Thoracic aorta (tissue), 2 donors: ENCODE measurements at regions not wholly inside any gene's neighbourhood (a gene's known extent, or its start where the extent isn't known, plus 50 kb on each side); places are given as distances from the start of the nearest gene placed in this dataset.
"Not testable (repeated sequence)": the region's sequence is repeated elsewhere in the genome, so short reads cannot be mapped to it uniquely, and the experiment has no call there.

ENCODE experiments used
- ATAC-seq: fragments of 150-250 bp; one replicate; pipeline ENCODE4 v1.8.0; 2017; ENCODE audit warnings: low read depth; ENCODE audit not compliant: insufficient number of reproducible peaks, low FRiP score
- DNase-seq: peaks from one replicate; pipeline ENCODE4 v3.0.0-alpha.2; 2020; ENCODE audit warnings: low spot score
- H3K27ac ChIP-seq, 2 donors: fragments of 200-600 bp; sonication (generic); 1 replicate in 1 of 2; 2 replicates in 1 of 2; pipeline ENCODE4 v1.5.1; 2016; ENCODE audit warnings: mild to moderate bottlenecking in 2 of 2, moderate library complexity in 2 of 2
- H3K27me3 ChIP-seq: fragments of 200-600 bp; sonication (generic); replicated peaks from 2 replicates; pipeline ENCODE4 v1.6.0; 2016; ENCODE audit warnings: mild to moderate bottlenecking; ENCODE audit not compliant: insufficient read depth
- H3K36me3 ChIP-seq: fragments of 200-600 bp; sonication (generic); one replicate; pipeline ENCODE4 v1.5.1; 2016
- H3K4me1 ChIP-seq, 2 donors: fragments of 200-600 bp; sonication (generic); 1 replicate in 1 of 2; 2 replicates in 1 of 2; pipeline versions ENCODE4 v1.5.1 to v1.6.0; 2016; ENCODE audit warnings: low read depth in 2 of 2, mild to moderate bottlenecking in 1 of 2; ENCODE audit not compliant: control insufficient read depth in 1 of 2
- H3K4me3 ChIP-seq: fragments of 200-600 bp; sonication (generic); 2 replicates; pipeline ENCODE4 v1.5.1; 2016; ENCODE audit warnings: mild to moderate bottlenecking
- H3K9me3 ChIP-seq: fragments of 200-600 bp; sonication (generic); 2 replicates; pipeline ENCODE4 v1.5.1; 2016
- CTCF ChIP-seq: fragments of 200-600 bp; sonication (generic); IDR thresholded peaks from one replicate; pipeline ENCODE4 v1.5.1; 2019; ENCODE audit warnings: antibody characterized with exemption

DNA sequence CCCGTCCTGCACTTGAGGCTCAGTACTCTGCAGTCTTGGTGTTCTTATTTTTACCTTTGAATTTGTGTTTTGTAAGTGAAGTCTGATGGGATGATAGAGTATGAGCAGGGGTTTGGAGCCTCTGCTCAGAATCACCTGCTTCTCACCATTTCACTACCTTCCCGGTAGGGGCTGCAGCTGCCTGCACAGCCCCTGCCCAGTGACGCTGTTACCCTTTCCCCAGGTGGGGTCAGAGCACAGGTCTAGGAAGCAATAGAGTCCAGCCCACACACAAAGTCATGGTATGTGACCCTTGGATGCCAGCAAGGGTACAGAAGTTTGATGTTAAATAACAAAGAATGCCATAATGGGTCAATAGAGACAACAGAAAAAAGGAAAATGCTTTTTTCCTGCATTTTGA, 101.8 kb upstream of the TCF21 start:
- DNase-seq (no peak), ATAC-seq (no peak)
- H3K27ac ChIP-seq: no peak overlapping the region
- no peaks in the 10 kb centered on the region for H3K9me3 ChIP-seq
- H3K36me3 ChIP-seq: no peaks in the 10 kb centered on the region
- no peaks in the 10 kb centered on the region for H3K27me3 ChIP-seq
- no peak for TF ChIP-seq CTCF
- no peak overlapping the region for H3K4me3 ChIP-seq
- H3K4me1 ChIP-seq: peaks cover 0 to 7% of the 10 kb centered on the region in 2 donors

DNA sequence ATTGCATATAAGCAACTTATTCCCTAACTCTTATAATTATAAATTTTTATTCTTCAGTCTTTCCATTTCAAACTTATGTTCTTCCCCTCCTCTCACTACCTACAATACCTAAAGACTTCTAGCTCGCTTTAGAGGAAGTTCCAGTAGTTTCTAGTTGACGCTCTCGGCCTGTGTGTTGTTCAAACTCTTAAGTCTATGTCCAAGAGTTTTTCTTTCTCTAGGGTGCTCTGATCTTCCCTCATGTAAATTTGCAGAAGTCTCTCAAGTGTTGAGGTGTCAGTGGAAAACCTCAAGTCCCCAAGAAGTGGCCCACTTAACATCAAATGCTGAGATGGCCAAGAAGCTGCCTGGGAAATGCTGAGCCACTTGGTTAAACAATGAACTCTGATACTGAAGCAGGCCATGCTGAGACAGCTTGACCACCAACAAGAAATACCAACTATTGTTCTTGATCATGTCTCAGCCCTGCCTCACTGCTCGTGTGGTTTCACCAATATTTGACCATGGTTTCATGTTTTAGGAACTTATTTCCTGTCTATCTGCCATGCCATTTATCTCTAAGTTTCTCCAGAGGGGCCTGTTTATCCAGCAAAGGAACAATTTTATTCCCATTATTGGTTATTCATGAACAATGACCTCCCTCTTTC, 100.9 kb upstream of the TCF21 start:
- Histone ChIP-seq H3K27ac (no peak overlapping the region), H3K9me3 (no peaks in the 10 kb centered on the region), H3K36me3 (no peaks in the 10 kb centered on the region), H3K27me3 (no peaks in the 10 kb centered on the region), H3K4me3 (no peak overlapping the region), H3K4me1 (peaks cover 0 to 7% of the 10 kb centered on the region in 2 donors)
- DNase-seq: no peak
- ATAC-seq: no peak
- TF ChIP-seq CTCF: no peak

DNA sequence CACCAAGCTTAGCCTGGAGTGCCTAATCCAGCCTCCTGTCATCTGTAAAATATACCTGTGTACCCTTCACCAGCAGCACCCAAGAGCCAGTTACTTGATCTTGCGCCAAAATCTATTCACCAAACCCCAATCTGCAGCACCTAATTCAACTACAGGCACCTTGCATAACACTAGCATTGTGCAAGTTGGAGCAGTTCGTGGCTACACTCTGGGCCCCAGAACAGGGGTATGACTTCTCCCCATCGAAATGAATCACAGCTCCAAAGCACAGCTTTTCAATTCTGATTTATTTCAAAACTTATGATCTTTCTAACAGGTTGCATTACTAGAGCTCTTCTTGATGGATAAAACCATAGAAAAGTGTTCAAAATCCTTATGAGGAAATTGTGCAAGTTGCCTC, 100.4 kb upstream of the TCF21 start:
- ATAC-seq: no peak
- Histone ChIP-seq H3K27ac (no peak overlapping the region), H3K4me1 (peaks cover 0 to 7% of the 10 kb centered on the region in 2 donors), H3K9me3 (no peaks in the 10 kb centered on the region), H3K36me3 (no peaks in the 10 kb centered on the region), H3K4me3 (no peak overlapping the region), H3K27me3 (no peaks in the 10 kb centered on the region)
- TF ChIP-seq CTCF: no peak
- DNase-seq: no peak

DNA sequence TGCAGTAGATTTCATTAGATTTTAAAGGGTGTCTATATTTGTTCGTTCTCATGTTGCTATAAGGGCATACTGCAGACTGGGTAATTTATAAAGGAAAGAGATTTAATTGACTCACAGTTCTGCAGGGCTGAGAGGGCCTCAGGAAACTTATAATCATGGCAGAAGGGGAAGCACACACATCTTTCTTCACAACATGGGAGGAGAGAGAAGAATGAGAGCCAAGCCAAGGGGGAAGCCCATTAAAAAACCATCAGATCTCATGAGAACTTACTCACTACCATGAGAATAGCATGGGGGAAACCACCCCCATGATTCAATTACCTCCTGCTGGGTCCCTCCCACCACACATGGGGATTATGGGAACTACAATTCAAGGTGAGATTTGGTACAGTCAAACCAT, 99.5 kb upstream of the TCF21 start:
- not testable (repeated sequence) for H3K36me3 ChIP-seq, H3K4me3 ChIP-seq, H3K27me3 ChIP-seq, ATAC-seq, DNase-seq, H3K27ac ChIP-seq, H3K9me3 ChIP-seq
- H3K4me1 ChIP-seq: peaks cover 2 to 10% of the 10 kb centered on the region in 2 donors

GRCh38 chr6:133790756-133791155, 98.2 kb upstream of the TCF21 start:
- not testable (repeated sequence) for H3K27ac ChIP-seq, DNase-seq, H3K9me3 ChIP-seq, H3K36me3 ChIP-seq, H3K4me3 ChIP-seq, H3K27me3 ChIP-seq, ATAC-seq
- peaks cover 4 to 23% of the 10 kb centered on the region in 2 donors for H3K4me1 ChIP-seq

GRCh38 chr6:133795051-133795450, 93.9 kb upstream of the TCF21 start:
- H3K27me3 ChIP-seq, DNase-seq, H3K36me3 ChIP-seq, H3K9me3 ChIP-seq, ATAC-seq, H3K4me3 ChIP-seq: not testable (repeated sequence)
- H3K4me1 ChIP-seq: peaks cover 16 to 33% of the 10 kb centered on the region in 2 donors
- H3K27ac ChIP-seq: peak overlapping the region in 1 of 2 donors; percentile 52

- Histone ChIP-seq H3K27ac (peak overlapping the region in 1 of 2 donors; percentile 52), H3K27me3 (no peaks in the 10 kb centered on the region), H3K4me3 (no peak overlapping the region), H3K36me3 (no peaks in the 10 kb centered on the region), H3K4me1 (peaks cover 16 to 38% of the 10 kb centered on the region in 2 donors), H3K9me3 (peaks cover 4% of the 10 kb centered on the region)
- ATAC-seq: no peak
- no peak for DNase-seq
- no peak for TF ChIP-seq CTCF
These were observed 92.7 kb upstream of the TCF21 start for GRCh38 chr6:133796235-133796634.
